Stimulated activated CD4-positive, alpha-beta T cell treated with anti-CD3 and anti-CD28 coated beads, Interleukin-4, amount 100 ng/mL, for 1 hour (primary cell): ENCODE measurements at regions not wholly inside any gene's neighbourhood (a gene's known extent, or its start where the extent isn't known, plus 50 kb on each side); places are given as distances from the start of the nearest gene placed in this dataset.
"Not testable (repeated sequence)": the region's sequence is repeated elsewhere in the genome, so short reads cannot be mapped to it uniquely, and the experiment has no call there.

Experiments
- DNase-seq: peaks from one replicate; pipeline ENCODE4 v3.0.0-alpha.2; 2020

DNA sequence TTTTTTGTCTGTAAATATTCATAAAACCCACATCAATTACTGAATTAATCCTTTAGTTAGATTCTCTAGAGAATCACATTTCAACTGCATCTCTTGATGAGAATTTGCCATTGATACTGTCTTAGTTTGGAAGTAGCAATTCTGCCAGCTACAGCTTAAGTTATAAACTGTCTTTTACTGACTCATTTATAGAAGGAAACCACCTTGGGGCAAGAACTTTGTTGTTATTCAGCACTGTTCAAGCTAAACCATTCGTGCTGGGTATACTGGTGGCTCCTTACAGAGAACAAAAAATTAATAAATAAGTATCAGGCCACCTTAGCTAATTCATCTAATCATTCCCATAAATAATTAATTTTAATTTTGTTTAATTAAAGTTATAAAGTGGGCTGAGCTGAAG, 1082.6 kb upstream of the CELF4 start:
- no peak for DNase-seq

DNA sequence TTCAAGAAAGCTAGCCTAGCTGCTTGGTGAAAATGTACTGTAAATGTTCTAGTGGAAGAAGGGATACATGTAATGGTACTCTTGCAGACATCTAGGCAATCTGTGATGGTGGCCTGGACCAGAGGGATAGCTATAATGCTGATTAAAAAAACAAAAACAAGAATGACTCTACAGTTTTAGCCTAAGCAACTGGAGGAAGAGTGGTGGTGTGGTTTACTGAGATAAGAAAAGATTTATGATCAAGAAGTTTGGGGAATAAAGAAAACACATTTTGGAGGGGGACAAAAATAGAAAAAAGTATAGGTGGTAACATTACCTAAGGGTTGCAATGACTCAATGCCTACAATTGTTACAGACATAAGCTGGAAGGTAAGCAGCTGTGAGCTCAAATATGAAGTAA, 1080.7 kb upstream of the CELF4 start:
- DNase-seq: no peak

GRCh38 chr18:38644875-38645641, 1079.5 kb upstream of the CELF4 start:
- no peak for DNase-seq

- no peak for DNase-seq
Observed at GRCh38 chr18:38642711-38643110, 1077.1 kb upstream of the CELF4 start.

DNA sequence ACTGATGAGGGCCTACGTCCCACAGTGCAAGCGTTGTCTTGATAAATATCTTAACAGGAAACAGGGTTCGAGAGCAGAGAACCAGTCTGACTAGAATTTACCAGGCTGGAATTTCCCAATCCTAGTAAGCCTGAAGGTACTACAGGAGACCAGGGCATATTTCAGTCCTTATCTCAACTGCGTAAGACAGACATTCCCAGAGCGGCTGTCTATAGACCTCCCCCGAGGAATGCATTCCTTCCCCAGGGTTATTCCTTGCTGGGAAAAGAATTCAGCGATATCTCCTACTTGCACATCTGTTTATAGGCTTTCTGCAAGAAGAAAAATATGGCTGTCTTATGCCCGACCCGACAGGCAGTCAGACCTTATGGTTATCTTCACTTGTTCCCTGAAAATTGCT, 1074.1 kb upstream of the CELF4 start:
- not testable (repeated sequence) for DNase-seq

GRCh38 chr18:38635709-38636430, 1070.3 kb upstream of the CELF4 start:
- no peak for DNase-seq

- no peak for DNase-seq
Observed at GRCh38 chr18:38634117-38634516, 1068.5 kb upstream of the CELF4 start.

- DNase-seq: no peak
Observed at GRCh38 chr18:38633333-38633732, 1067.7 kb upstream of the CELF4 start.

- no peak for DNase-seq
Observed at GRCh38 chr18:38619129-38619528, 1053.5 kb upstream of the CELF4 start.

GRCh38 chr18:38616306-38616705, 1050.7 kb upstream of the CELF4 start:
- DNase-seq: no peak

- no peak for DNase-seq
Observed at GRCh38 chr18:38612904-38613303, 1047.3 kb upstream of the CELF4 start.

- no peak for DNase-seq
Observed at GRCh38 chr18:38611036-38611964, 1045.7 kb upstream of the CELF4 start.

DNA sequence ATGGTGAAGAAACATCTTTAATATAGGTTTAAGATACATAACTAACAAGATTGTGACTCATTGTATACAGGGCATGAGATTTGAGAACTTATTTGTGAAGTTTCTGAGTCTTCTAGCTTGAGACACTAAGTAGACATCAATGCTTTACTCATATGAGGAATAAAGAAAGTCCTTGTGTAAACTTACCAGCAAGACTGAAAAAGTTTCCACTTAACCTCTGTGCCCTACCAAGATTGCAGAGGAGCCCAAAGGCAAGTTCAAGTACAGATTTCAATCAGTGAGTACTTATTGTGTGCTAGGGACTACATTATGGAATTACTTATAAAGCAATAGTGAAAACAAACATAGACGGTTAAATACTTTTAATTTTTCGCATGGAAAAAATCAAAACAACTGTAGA, 1041.2 kb upstream of the CELF4 start:
- DNase-seq: no peak

GRCh38 chr18:38602341-38602740, 1036.7 kb upstream of the CELF4 start:
- DNase-seq: no peak

GRCh38 chr18:38587571-38587970, 1022.0 kb upstream of the CELF4 start:
- no peak for DNase-seq

GRCh38 chr18:38586327-38586726, 1020.7 kb upstream of the CELF4 start:
- no peak for DNase-seq

GRCh38 chr18:38579764-38580163, 1014.2 kb upstream of the CELF4 start:
- DNase-seq: no peak

GRCh38 chr18:38576916-38577315, 1011.3 kb upstream of the CELF4 start:
- DNase-seq: no peak

DNA sequence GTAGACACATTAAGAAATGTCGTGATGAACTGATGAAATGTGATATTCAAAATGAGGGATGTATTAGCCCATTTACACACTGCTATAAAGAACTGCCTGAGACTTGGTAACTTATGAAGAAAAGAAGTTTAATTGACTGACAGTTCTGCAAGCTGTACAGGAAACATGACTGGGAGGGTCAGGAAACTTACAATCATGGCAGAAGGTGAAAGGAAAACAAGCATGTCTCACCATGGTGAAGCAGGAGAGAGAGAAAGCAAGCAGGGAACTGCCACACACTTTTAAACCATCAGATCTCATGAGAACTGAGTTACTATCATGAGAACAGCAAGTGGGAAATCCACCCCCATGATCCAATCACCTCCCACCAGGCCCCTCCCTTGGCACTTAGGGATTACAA, 1010.8 kb upstream of the CELF4 start:
- no peak for DNase-seq

- no peak for DNase-seq
Observed at GRCh38 chr18:38575648-38576047, 1010.0 kb upstream of the CELF4 start.

GRCh38 chr18:38575023-38575422, 1009.4 kb upstream of the CELF4 start:
- no peak for DNase-seq

GRCh38 chr18:38572554-38573111, 1007.0 kb upstream of the CELF4 start:
- no peak for DNase-seq

DNA sequence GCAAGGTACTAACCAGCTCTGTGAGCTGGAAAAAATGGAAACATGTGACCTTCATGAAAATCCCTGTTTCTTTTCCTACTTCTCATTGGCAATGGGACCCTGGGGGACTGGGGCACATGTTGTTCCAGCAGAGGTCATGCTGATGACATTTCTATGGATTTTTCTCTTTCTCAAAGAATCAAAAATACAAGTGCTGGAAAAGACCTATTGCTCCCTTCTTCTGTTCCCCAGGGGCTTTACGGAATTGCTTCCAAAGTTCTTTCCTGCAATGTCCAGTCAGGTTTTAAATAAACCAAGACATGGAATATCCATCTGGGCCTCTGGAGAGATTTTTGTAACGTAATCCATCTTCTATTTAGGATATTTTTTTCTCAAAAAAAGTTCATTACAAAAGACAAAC, 1006.1 kb upstream of the CELF4 start:
- DNase-seq: no peak
